ENCODE measurements at regions not wholly inside any gene's neighbourhood (a gene's known extent, or its start where the extent isn't known, plus 50 kb on each side); places are given as distances from the start of the nearest gene placed in this dataset.

GRCh38 chr3:63026722-63027121 is 151.5 kb upstream of the CADPS start:
- H3K27ac ChIP-seq (ENCODE audit: low read depth in 1 of 2, low read length in 2 of 2): no peak overlapping the region
- Mint-ChIP-seq H3K27me3 (no peaks in the 10 kb centered on the region), H3K36me3 (ENCODE audit: low read depth) (no peaks in the 10 kb centered on the region), H3K9me3 (peaks cover 2% of the 10 kb centered on the region), H3K4me1 (ENCODE audit: low read depth) (no peaks in the 10 kb centered on the region), H3K27ac (no peak overlapping the region), H3K4me3 (no peak overlapping the region)
- no peaks in the 10 kb centered on the region for H3K36me3 ChIP-seq (ENCODE audit: insufficient read depth, low read length)
- H3K27me3 ChIP-seq (ENCODE audit: control insufficient read depth in 1 of 2, insufficient read depth in 2 of 2, low read length in 2 of 2): no peaks in the 10 kb centered on the region
- no peaks in the 10 kb centered on the region for H3K4me1 ChIP-seq (ENCODE audit: insufficient read depth, low read length)
- POLR2A ChIA-PET: no interaction called here
- intact Hi-C loops (cut with DNase I, micrococcal nuclease): no loop called here
- CTCF ChIA-PET: no interaction called here
- no peak for DNase-seq
- no peak overlapping the region for H3K4me3 ChIP-seq (ENCODE audit: low read length)
- peaks cover 0 to 12% of the 10 kb centered on the region in 2 experiments for H3K9me3 ChIP-seq (ENCODE audit: control insufficient read depth in 1 of 2, insufficient read depth in 1 of 2, low read length in 2 of 2)
- no peak for ATAC-seq (ENCODE audit: poor library complexity)
- TF ChIP-seq CTCF (IDR thresholded peaks at IDR 0.05): no peak

- POLR2A ChIA-PET: no interaction called here
Observed at GRCh38 chr3:63029326-63029725, 154.1 kb upstream of the CADPS start.

GRCh38 chr3:63029921-63030320 is 154.7 kb upstream of the CADPS start:
- H3K27me3 Mint-ChIP-seq: no peaks in the 10 kb centered on the region
- ATAC-seq (ENCODE audit: poor library complexity): no peak
- no peaks in the 10 kb centered on the region for H3K4me1 Mint-ChIP-seq (ENCODE audit: low read depth)
- DNase-seq: no peak
- H3K27ac Mint-ChIP-seq: no peak overlapping the region
- Histone ChIP-seq H3K9me3 (ENCODE audit: control insufficient read depth in 1 of 2, insufficient read depth in 1 of 2, low read length in 2 of 2) (peaks cover 0 to 12% of the 10 kb centered on the region in 2 experiments), H3K4me1 (ENCODE audit: insufficient read depth, low read length) (no peaks in the 10 kb centered on the region), H3K27ac (ENCODE audit: low read depth in 1 of 2, low read length in 2 of 2) (no peak overlapping the region), H3K4me3 (ENCODE audit: low read length) (no peak overlapping the region), H3K36me3 (ENCODE audit: insufficient read depth, low read length) (no peaks in the 10 kb centered on the region), H3K27me3 (ENCODE audit: control insufficient read depth in 1 of 2, insufficient read depth in 2 of 2, low read length in 2 of 2) (no peaks in the 10 kb centered on the region)
- TF ChIP-seq CTCF (IDR thresholded peaks at IDR 0.05): no peak
- no peak overlapping the region for H3K4me3 Mint-ChIP-seq
- ChIA-PET CTCF (no interaction called here), POLR2A (no interaction called here)
- intact Hi-C loops (cut with DNase I, micrococcal nuclease): no loop called here
- H3K36me3 Mint-ChIP-seq (ENCODE audit: low read depth): no peaks in the 10 kb centered on the region
- H3K9me3 Mint-ChIP-seq: peaks cover 7% of the 10 kb centered on the region

More at GRCh38 chr3:63029326-63029725, 154.1 kb upstream of the CADPS start:
- Mint-ChIP-seq H3K27ac (no peak overlapping the region), H3K36me3 (ENCODE audit: low read depth) (no peaks in the 10 kb centered on the region), H3K27me3 (no peaks in the 10 kb centered on the region), H3K4me3 (no peak overlapping the region), H3K9me3 (peaks cover 7% of the 10 kb centered on the region), H3K4me1 (ENCODE audit: low read depth) (no peaks in the 10 kb centered on the region)
- intact Hi-C loops (cut with DNase I, micrococcal nuclease): no loop called here
- no peaks in the 10 kb centered on the region for H3K27me3 ChIP-seq (ENCODE audit: control insufficient read depth in 1 of 2, insufficient read depth in 2 of 2, low read length in 2 of 2)
- no peak for ATAC-seq (ENCODE audit: poor library complexity)
- H3K9me3 ChIP-seq (ENCODE audit: control insufficient read depth in 1 of 2, insufficient read depth in 1 of 2, low read length in 2 of 2): peaks cover 0 to 12% of the 10 kb centered on the region in 2 experiments
- no peak overlapping the region for H3K27ac ChIP-seq (ENCODE audit: low read depth in 1 of 2, low read length in 2 of 2)
- no peaks in the 10 kb centered on the region for H3K4me1 ChIP-seq (ENCODE audit: insufficient read depth, low read length)
- no peak overlapping the region for H3K4me3 ChIP-seq (ENCODE audit: low read length)
- DNase-seq: no peak
- CTCF ChIA-PET: no interaction called here
- no peak for TF ChIP-seq CTCF (IDR thresholded peaks at IDR 0.05)
- no peaks in the 10 kb centered on the region for H3K36me3 ChIP-seq (ENCODE audit: insufficient read depth, low read length)
